GM12878 (cell line): ENCODE measurements at regions not wholly inside any gene's neighbourhood (a gene's known extent, or its start where the extent isn't known, plus 50 kb on each side); places are given as distances from the start of the nearest gene placed in this dataset.

Experiments used
- ATAC-seq: fragments of 200-7000 bp; cut with Tn5 transposase; 3 replicates; pipeline ENCODE4 v1.9.1; 2020; ENCODE audit warnings: mild to moderate bottlenecking, moderate library complexity
- BruUV-seq: library from RNA; stranded (reverse); fragments of 400-500 nt; replicated peaks from 2 replicates; lab custom pipeline; 2021; lab: Mats Ljungman, UMichigan
- CTCF ChIA-PET: fragments of 300-600 bp; sonication (Branson Sonifier 250); formaldehyde crosslinking; extraction: SDS; loops from one replicate; lab custom pipeline; 2021; ENCODE audit warnings: inconsistent platforms; lab: Yijun Ruan, JAX
- POLR2A ChIA-PET: fragments of 350-600 bp; formaldehyde crosslinking; extraction: SDS; loops from one replicate; lab custom pipeline; 2021; ENCODE audit warnings: inconsistent platforms; lab: Charles Lee
- RAD21 ChIA-PET: fragments of 300-600 bp; sonication (Branson Sonifier 250); formaldehyde crosslinking; loops from one replicate; lab custom pipeline; 2023; ENCODE audit warnings: antibody characterized with exemption; ENCODE audit not compliant: unreplicated experiment; lab: Charles Lee
- SMC1A ChIA-PET: fragments of 300-600 bp; sonication (Branson Sonifier 250); formaldehyde crosslinking; loops from one replicate; lab custom pipeline; 2023; ENCODE audit not compliant: unreplicated experiment, uncharacterized antibody; lab: Charles Lee
- DNase-seq: peaks from one replicate; pipeline ENCODE4 v3.0.0-alpha.2; 2011; ENCODE audit warnings: low read depth, low spot score
- FAIRE-seq: peaks from 3 replicates; lab custom pipeline; 2011; peaks lifted over from hg19 to GRCh38; lab: Jason Lieb, UNC
- H2AFZ ChIP-seq: 2 replicates; pipeline ENCODE4 v1.6.0; 2011; ENCODE audit warnings: low read depth, low read length, control low read depth; ENCODE audit not compliant: control insufficient read depth
- H3K27ac ChIP-seq: 2 replicates; pipeline ENCODE4 v1.5.1; 2011; ENCODE audit warnings: control low read depth; ENCODE audit not compliant: control insufficient read depth, insufficient read depth
- H3K27me3 ChIP-seq, 2 experiments: replicated peaks in 1 of 2; 2 replicates each; pipeline versions ENCODE4 v1.6.0 to v1.6.1; 2011; ENCODE audit warnings: low read length in 1 of 2; ENCODE audit not compliant: control insufficient read depth in 2 of 2, insufficient read depth in 2 of 2
- H3K36me3 ChIP-seq, 2 experiments: 2 replicates each; pipeline ENCODE4 v1.5.1; 2011; ENCODE audit warnings: low read length in 1 of 2; ENCODE audit not compliant: control insufficient read depth in 2 of 2, insufficient read depth in 2 of 2
- H3K4me1 ChIP-seq: 2 replicates; pipeline ENCODE4 v1.6.1; 2011; ENCODE audit warnings: mild to moderate bottlenecking, low read length, moderate library complexity, mixed read lengths; ENCODE audit not compliant: control insufficient read depth, insufficient read depth
- H3K4me2 ChIP-seq: 2 replicates; pipeline ENCODE4 v1.6.0; 2011; ENCODE audit warnings: control low read depth; ENCODE audit not compliant: control insufficient read depth, insufficient read depth
- H3K4me3 ChIP-seq: fragments of 200-600 bp; sonication (generic); 2 replicates; pipeline ENCODE4 v1.5.1; 2016
- H3K79me2 ChIP-seq: 2 replicates; pipeline ENCODE4 v1.6.0; 2011; ENCODE audit warnings: low read length; ENCODE audit not compliant: control insufficient read depth, insufficient read depth
- H3K9ac ChIP-seq: 2 replicates; pipeline ENCODE4 v1.8.0; 2011; ENCODE audit warnings: low read length, control low read depth, mixed read lengths; ENCODE audit not compliant: control insufficient read depth, insufficient read depth
- H3K9me3 ChIP-seq: replicated peaks from 3 replicates; pipeline ENCODE4 v1.5.1; 2011; ENCODE audit warnings: mild to moderate bottlenecking, low read length; ENCODE audit not compliant: control insufficient read depth, insufficient read depth
- H4K20me1 ChIP-seq: 2 replicates; pipeline ENCODE4 v1.6.0; 2011; ENCODE audit not compliant: control insufficient read depth, insufficient read depth
- CREM ChIP-seq: IDR thresholded peaks from 2 replicates; pipeline ENCODE4 v1.6.1; 2014; ENCODE audit warnings: antibody characterized with exemption, low read depth
- CTCF ChIP-seq, 3 experiments: IDR thresholded peaks in 2 of 3; conservative IDR thresholded peaks in 1 of 3; 2 replicates each; pipeline ENCODE4 v1.5.1; 2011; ENCODE audit warnings: low read depth in 3 of 3, low read length in 3 of 3, mild to moderate bottlenecking in 3 of 3, control low read depth in 2 of 3, moderate library complexity in 2 of 3, inconsistent platforms in 1 of 3, mixed read lengths in 1 of 3; ENCODE audit not compliant: control insufficient read depth in 2 of 3, insufficient read depth in 1 of 3; ENCODE audit errors: extremely low read depth in 1 of 3
- ELK1 ChIP-seq: IDR thresholded peaks from 2 replicates; pipeline ENCODE4 v1.6.1; 2012; ENCODE audit warnings: low read depth, low read length, improper control_type of control experiment
- FOS ChIP-seq: IDR thresholded peaks from 3 replicates; pipeline ENCODE4 v1.6.1; 2011; ENCODE audit warnings: borderline replicate concordance; ENCODE audit not compliant: insufficient read length; ENCODE audit errors: extremely low read depth
- NFYB ChIP-seq: IDR thresholded peaks from 2 replicates; pipeline ENCODE4 v1.6.1; 2011; ENCODE audit warnings: low read depth, mild to moderate bottlenecking, low read length, improper control_type of control experiment, moderate library complexity; ENCODE audit not compliant: insufficient read depth
- PAX5 ChIP-seq: IDR thresholded peaks from 2 replicates; pipeline ENCODE4 v1.6.1; 2011; ENCODE audit warnings: low read depth, low read length, borderline replicate concordance
- PML ChIP-seq: IDR thresholded peaks from 2 replicates; pipeline ENCODE4 v1.6.1; 2012; ENCODE audit warnings: low read length, inconsistent platforms
- SIX5 ChIP-seq: IDR thresholded peaks from 2 replicates; pipeline ENCODE4 v1.6.1; 2011; ENCODE audit warnings: mild to moderate bottlenecking, low read depth, low read length, moderate library complexity; ENCODE audit not compliant: severe bottlenecking
- YY1 ChIP-seq: IDR thresholded peaks from 2 replicates; pipeline ENCODE4 v1.6.1; 2011; ENCODE audit warnings: low read depth, mild to moderate bottlenecking, low read length
- WGBS: methylation state at CpG from one replicate; pipeline ENCODE4 v1.1.6; 2016; ENCODE audit warnings: low lambda C conversion rate; ENCODE audit not compliant: insufficient replicate concordance, insufficient coverage; ENCODE audit errors: missing lambda C conversion rate; 5-methylcytosine and 5-hydroxymethylcytosine counted together
- in situ Hi-C: fragments of 300-500 bp; cut with MboI; formaldehyde crosslinking; loops from 9 replicates; pipeline ENCODE4 v1.14.3; 2018; ENCODE audit warnings: mixed read lengths
- intact Hi-C: fragments of 100-400 bp; cut with micrococcal nuclease; formaldehyde crosslinking; loops from one replicate; pipeline ENCODE4 v1.14.2; 2022; ENCODE audit not compliant: unreplicated experiment
- TF ChIP-seq, protein P1 (sequence below): fragments of 450-650 bp; IDR thresholded peaks from 2 replicates; pipeline ENCODE4 v1.6.1; 2016; ENCODE audit warnings: mild to moderate bottlenecking

DNA sequence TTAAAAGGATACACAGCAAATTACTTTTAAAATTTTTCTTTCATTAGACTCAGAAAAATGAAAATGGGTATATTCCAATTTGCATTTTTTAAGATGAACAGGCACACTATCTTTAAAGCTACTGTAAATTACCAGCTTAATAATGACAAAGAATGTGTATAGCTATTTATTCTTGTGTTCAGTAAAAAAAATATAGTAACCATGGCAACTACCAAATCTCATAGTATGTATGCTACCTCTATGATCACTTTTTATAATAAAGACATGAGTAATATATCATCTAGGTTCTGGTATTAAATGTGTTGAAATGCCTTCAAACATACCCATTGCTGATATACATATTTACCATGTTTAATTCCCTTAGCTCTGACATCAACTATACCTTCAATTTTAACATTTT, 383.2 kb downstream of the FOXG1 start (continued):
- no peak for TF ChIP-seq ELK1
- no peak for TF ChIP-seq FOS
- TF ChIP-seq, protein P1, sequence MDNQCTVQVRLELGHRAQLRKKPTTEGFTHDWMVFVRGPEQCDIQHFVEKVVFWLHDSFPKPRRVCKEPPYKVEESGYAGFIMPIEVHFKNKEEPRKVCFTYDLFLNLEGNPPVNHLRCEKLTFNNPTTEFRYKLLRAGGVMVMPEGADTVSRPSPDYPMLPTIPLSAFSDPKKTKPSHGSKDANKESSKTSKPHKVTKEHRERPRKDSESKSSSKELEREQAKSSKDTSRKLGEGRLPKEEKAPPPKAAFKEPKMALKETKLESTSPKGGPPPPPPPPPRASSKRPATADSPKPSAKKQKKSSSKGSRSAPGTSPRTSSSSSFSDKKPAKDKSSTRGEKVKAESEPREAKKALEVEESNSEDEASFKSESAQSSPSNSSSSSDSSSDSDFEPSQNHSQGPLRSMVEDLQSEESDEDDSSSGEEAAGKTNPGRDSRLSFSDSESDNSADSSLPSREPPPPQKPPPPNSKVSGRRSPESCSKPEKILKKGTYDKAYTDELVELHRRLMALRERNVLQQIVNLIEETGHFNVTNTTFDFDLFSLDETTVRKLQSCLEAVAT, result no peak
- no peak for TF ChIP-seq PAX5
- no peak for TF ChIP-seq SIX5
- no peak for TF ChIP-seq YY1
- TF ChIP-seq CTCF (IDR thresholded peaks at IDR 0.05 in 2 of 3, conservative IDR thresholded peaks at IDR 0.05 in 1 of 3; ENCODE audit: control insufficient read depth in 2 of 3, extremely low read depth in 1 of 3, insufficient read depth in 1 of 3, low read depth in 3 of 3, low read length in 3 of 3), result no peak
- no peak for TF ChIP-seq CREM

DNA sequence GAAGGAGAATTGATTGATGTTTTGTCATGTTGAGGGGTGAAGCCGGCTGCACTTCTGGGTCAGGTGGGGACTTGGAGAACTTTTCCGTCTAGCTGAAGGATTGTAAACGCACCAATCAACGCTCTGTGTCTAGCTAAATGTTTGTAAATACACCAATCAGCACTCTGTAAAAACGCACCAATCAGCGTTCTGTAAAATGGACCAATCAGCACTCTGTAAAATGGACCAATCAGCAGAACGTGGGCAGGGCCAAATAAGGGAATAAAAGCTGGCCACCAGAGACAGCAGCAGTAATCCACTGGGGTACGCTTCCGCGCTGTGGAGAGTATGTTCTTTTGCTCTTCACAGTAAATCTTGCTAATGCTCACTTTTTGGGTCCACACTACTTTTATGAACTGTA, 384.1 kb downstream of the FOXG1 start:
- RAD21 ChIA-PET, result no interaction called here
- POLR2A ChIA-PET, result no interaction called here
- no peak for FAIRE-seq

More for the DNA sequence above, 384.1 kb downstream of the FOXG1 start:
- Histone ChIP-seq H4K20me1 (no peaks in the 10 kb centered on the region), H3K27me3 (no peaks in the 10 kb centered on the region), H3K4me2 (no peak overlapping the region), H2AFZ (no peak overlapping the region), H3K9me3 (no peaks in the 10 kb centered on the region), H3K4me3 (no peak overlapping the region), H3K79me2 (no peaks in the 10 kb centered on the region), H3K4me1 (no peaks in the 10 kb centered on the region), H3K9ac (no peak overlapping the region), H3K36me3 (no peaks in the 10 kb centered on the region), H3K27ac (no peak overlapping the region)
- TF ChIP-seq PML, result no peak
- TF ChIP-seq NFYB, result 0 out of 2 replicates have a peak, but pooled peaks have one; percentile 42
- no peak for ATAC-seq
- BruUV-seq, result no TSS peak
- DNase-seq, result no peak
- 61% methylated on average over 10 of the region's 10 CpGs for WGBS
- CTCF ChIA-PET, result no interaction called here
- intact Hi-C loops (no loop called here), in situ Hi-C loops (no loop called here)
- SMC1A ChIA-PET, result interaction anchor here (0.6 kb wide), 2 partner anchors 12 to 552 kb away, joined by 3 read pairs; no protein-coding TSS in a partner anchor
